ENCODE measurements at regions not wholly inside any gene's neighbourhood (a gene's known extent, or its start where the extent isn't known, plus 50 kb on each side); places are given as distances from the start of the nearest gene placed in this dataset.
A peak's percentile ranks its signal among the peaks of the same experiment; 100 is the strongest.

GRCh38 chr4:54539500-54540029 lies 118.2 kb upstream of the KIT start:
- CTCF ChIA-PET (ENCODE audit: low intra/inter-chr PET ratio) = no interaction called here
- Histone ChIP-seq H3K4me2 (ENCODE audit: insufficient read depth, low read length) (peak overlapping the region; percentile 66), H3K4me3 (peak overlapping the region; percentile 23; the same call in 1 of the 2 replicates), H3K9me3 (replicated peaks; ENCODE audit: control insufficient read depth, insufficient read depth, low read depth, low read length) (peaks cover 2% of the 10 kb centered on the region; the same call in 1 of the 2 replicates), H2AFZ (ENCODE audit: low read depth, low read length) (peak overlapping the region; percentile 54), H3K27ac (ENCODE audit: extremely low read depth, low read depth, low read length) (no peak overlapping the region), H3K79me2 (ENCODE audit: control insufficient read depth, insufficient read depth, low read length) (no peaks in the 10 kb centered on the region), H3K27me3 (ENCODE audit: control insufficient read depth in 2 of 2, insufficient read depth in 2 of 2, low read length in 2 of 2) (no peaks in the 10 kb centered on the region), H3K9me1 (ENCODE audit: control insufficient read depth, insufficient read depth, low read length) (no peaks in the 10 kb centered on the region), H3K4me1 (replicated peaks in 1 of 2; ENCODE audit: control insufficient read depth in 2 of 2, insufficient read depth in 2 of 2, low read length in 2 of 2) (peaks cover 19 to 32% of the 10 kb centered on the region in 2 experiments), H3K36me3 (ENCODE audit: control insufficient read depth, insufficient read depth, low read length) (no peaks in the 10 kb centered on the region), H3K9ac (ENCODE audit: insufficient read depth in 1 of 2, low read depth in 2 of 2, low read length in 2 of 2) (peak overlapping the region in 1 of 2 experiments; percentile 68; a peak in 2 of 4 replicates), H4K20me1 (replicated peaks; ENCODE audit: control insufficient read depth, insufficient read depth, low read length) (no peaks in the 10 kb centered on the region)
- TF ChIP-seq FOSL1 (tag; conservative IDR thresholded peaks at IDR 0.05) = no peak
- peak; percentile 74 for TF ChIP-seq EGR1 (conservative IDR thresholded peaks at IDR 0.05)
- 0 out of 2 replicates have a peak, but pooled peaks have one; percentile 14 for TF ChIP-seq CTBP1 (IDR thresholded peaks at IDR 0.05; ENCODE audit: borderline replicate concordance)
- TF ChIP-seq ZBTB33 (CRISPR knock-in tag; IDR thresholded peaks at IDR 0.05) = peak; percentile 27; the same call in 1 of the 2 replicates
- no peak for TF ChIP-seq RFX1 (IDR thresholded peaks at IDR 0.05)
- TF ChIP-seq ZNF668 (CRISPR knock-in tag; IDR thresholded peaks at IDR 0.05) = no peak
- TF ChIP-seq HMGN3 (IDR thresholded peaks at IDR 0.05; ENCODE audit: borderline replicate concordance, extremely low read depth, insufficient read length, low read depth, low read length) = peak; percentile 45
- TF ChIP-seq HDAC1 (IDR thresholded peaks at IDR 0.05) = 0 out of 4 replicates have a peak, but pooled peaks of 1 of the 2 experiments have one; percentile 29
- no peak for TF ChIP-seq EZH2 (IDR thresholded peaks at IDR 0.05; ENCODE audit: borderline replicate concordance, low read depth, low read length)
- TF ChIP-seq E2F6 (IDR thresholded peaks at IDR 0.05; ENCODE audit: borderline replicate concordance in 1 of 2, extremely low read depth in 1 of 2, insufficient read depth in 1 of 2, insufficient read length in 1 of 2, low read depth in 1 of 2, low read length in 1 of 2, poor library complexity in 1 of 2, severe bottlenecking in 1 of 2) = peak in 1 of 2 experiments; percentile 17
- TF ChIP-seq PKNOX1 (IDR thresholded peaks at IDR 0.05) = peak; percentile 38; the same call in 1 of the 2 replicates
- peak; percentile 20 to 64 (median 24) for DNase-seq (ENCODE audit: extremely low read depth in 1 of 4, low spot score in 3 of 4)
- peak; percentile 37 for FAIRE-seq
- peak; percentile 69 for ATAC-seq
- POLR2A ChIA-PET = interaction anchor here (0.6 kb wide), 1 partner anchor 151 kb away, joined by 4 read pairs; no protein-coding TSS in a partner anchor
- in situ Hi-C loops (cut with MboI) = no loop called here
- WGBS (ENCODE audit: insufficient coverage, low coverage, missing lambda C conversion rate) = 38% methylated on average over 26 of the region's 26 CpGs
- intact Hi-C loops (cut with micrococcal nuclease) = loop anchor here (5.0 kb wide), 1 partner anchor 118 kb away; the partner anchor contains the start of gene KIT
- BruUV-seq (replicated peaks) = no TSS peak
